ENCODE measurements at regions not wholly inside any gene's neighbourhood (a gene's known extent, or its start where the extent isn't known, plus 50 kb on each side); places are given as distances from the start of the nearest gene placed in this dataset.

DNA sequence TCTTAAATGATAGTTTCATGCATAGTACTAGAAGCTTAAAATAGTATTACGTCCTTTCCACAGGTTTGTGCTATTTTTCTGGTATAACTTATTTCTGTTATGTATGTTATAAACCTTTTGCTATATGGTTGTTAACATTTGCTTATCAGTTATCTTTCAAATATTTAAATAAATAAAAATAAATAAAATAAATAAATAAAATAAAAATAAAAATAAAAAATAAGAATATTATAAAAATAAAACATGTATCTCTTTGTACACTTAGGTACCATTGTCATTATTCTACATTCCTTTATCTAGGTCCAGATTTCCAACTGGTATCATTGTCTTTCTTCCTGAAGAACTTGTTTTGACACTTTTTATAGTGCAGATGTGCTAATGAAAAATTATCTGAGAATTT lies 1310.4 kb upstream of the SLC10A2 start:
- no peak for DNase-seq (ENCODE audit: insufficient read length)
- FAIRE-seq: no peak
- TF ChIP-seq POLR2AphosphoS5 (IDR thresholded peaks at IDR 0.05; ENCODE audit: low read depth, low read length) (no peak), TAF1 (IDR thresholded peaks at IDR 0.05; ENCODE audit: borderline replicate concordance, low read depth, low read length) (no peak), POLR2A (IDR thresholded peaks at IDR 0.05; ENCODE audit: low read depth, low read length) (no peak)

DNA sequence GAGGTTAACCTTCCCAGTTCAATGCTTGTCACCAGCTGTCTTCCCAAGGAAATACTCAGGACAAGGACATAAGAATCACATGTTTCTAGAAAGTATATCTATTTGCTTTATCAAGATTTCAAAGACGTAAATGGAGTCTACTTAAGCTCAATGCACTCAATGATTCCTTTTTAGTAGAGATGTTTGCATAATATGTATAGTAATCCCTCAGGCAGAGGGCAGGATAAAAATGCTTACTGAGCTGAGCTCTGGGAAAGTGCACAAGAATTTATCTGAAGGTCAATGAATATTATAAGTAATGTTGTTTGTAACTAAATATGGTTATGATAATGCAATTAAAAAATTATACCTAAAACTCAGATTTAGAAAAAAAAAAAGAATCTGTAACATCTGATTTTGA lies 1309.4 kb upstream of the SLC10A2 start:
- FAIRE-seq (no peak), DNase-seq (ENCODE audit: insufficient read length) (no peak)
- TF ChIP-seq POLR2AphosphoS5 (IDR thresholded peaks at IDR 0.05; ENCODE audit: low read depth, low read length): no peak
- no peak for TF ChIP-seq POLR2A (IDR thresholded peaks at IDR 0.05; ENCODE audit: low read depth, low read length)
- TF ChIP-seq TAF1 (IDR thresholded peaks at IDR 0.05; ENCODE audit: borderline replicate concordance, low read depth, low read length): no peak

DNA sequence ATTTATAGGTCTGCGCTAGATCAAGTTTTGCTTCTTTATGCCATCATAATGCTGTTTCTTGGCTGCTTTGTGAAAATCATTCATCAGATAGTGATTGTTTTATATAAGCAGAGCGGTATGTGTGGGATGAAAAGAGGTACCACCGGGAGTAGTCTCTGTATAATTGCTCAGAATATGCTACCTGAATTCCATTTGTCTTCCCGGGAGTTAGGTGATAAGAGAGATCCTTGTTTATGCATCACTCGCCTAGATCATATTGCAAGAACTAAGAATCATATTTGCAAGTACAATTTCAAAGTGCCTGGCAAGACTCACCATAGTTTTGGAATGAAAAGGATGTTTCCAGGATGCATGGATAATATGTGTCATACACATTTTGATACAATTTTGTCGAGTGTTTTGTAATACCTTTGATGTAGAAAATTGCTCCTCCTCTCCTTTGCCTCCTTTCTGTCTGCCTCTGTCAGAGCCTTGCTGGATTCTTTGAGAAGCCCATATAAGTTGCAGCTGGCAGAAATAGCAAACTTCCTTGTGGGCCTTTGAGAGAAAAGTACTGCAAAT lies 1306.0 kb upstream of the SLC10A2 start:
- no peak for TF ChIP-seq POLR2AphosphoS5 (IDR thresholded peaks at IDR 0.05; ENCODE audit: low read depth, low read length)
- TF ChIP-seq POLR2A (IDR thresholded peaks at IDR 0.05; ENCODE audit: low read depth, low read length): no peak
- TF ChIP-seq TAF1 (IDR thresholded peaks at IDR 0.05; ENCODE audit: borderline replicate concordance, low read depth, low read length): no peak
- FAIRE-seq: no peak
- no peak for DNase-seq (ENCODE audit: insufficient read length)

DNA sequence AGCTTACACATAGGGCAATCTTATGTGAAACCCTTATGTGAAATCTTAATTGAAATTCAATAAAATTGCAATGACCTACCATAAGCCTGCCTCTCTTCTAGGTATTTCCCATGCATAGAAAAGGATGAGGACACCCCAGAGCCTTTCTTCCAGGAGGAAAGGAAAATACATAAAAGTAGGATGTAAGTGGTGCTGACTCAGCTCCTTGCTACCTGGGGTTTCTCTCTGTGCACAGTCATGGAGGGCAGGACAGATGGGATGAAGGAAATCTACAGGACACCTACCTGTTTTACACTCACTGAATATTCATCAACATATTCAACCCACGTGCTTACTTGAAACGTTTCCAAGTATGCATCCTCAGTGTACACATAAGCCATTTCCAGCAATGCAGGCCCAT lies 1299.2 kb upstream of the SLC10A2 start:
- FAIRE-seq (no peak), DNase-seq (ENCODE audit: insufficient read length) (no peak)
- TF ChIP-seq POLR2A (IDR thresholded peaks at IDR 0.05; ENCODE audit: low read depth, low read length): no peak
- TF ChIP-seq POLR2AphosphoS5 (IDR thresholded peaks at IDR 0.05; ENCODE audit: low read depth, low read length): no peak
- no peak for TF ChIP-seq TAF1 (IDR thresholded peaks at IDR 0.05; ENCODE audit: borderline replicate concordance, low read depth, low read length)

DNA sequence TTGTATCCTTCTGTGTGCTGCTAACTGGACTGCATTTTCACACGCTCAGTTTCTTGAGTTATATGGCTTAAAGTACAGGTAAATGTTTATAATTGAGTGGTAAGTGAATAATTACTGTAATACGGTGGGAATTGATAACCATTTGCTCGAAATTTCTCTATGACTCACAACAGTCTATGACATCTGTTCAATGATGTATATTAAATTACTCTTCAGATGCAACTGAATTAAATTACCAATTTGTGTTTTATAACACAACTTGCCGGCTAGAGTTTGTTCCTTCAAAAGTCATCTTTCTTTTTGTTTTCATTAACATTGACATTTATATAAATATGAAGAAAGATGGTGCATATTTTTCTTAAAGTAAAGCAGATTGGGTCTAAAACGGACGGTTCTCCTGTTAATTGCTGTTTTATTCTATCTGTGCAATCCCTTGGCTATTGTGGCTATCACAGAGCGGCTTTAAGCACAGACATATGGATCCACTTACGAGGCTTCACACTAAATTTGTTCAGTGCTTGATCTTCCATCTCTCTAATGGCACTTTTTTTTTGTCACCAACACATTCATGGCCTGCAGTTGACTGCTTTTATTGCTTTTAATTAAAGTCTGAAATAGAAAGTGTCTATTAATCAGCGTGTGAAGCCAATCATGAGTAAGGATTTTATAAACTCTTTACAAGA lies 1291.6 kb upstream of the SLC10A2 start:
- FAIRE-seq (no peak), DNase-seq (ENCODE audit: insufficient read length) (no peak)
- TF ChIP-seq POLR2A (IDR thresholded peaks at IDR 0.05; ENCODE audit: low read depth, low read length) (no peak), POLR2AphosphoS5 (IDR thresholded peaks at IDR 0.05; ENCODE audit: low read depth, low read length) (no peak)

DNA sequence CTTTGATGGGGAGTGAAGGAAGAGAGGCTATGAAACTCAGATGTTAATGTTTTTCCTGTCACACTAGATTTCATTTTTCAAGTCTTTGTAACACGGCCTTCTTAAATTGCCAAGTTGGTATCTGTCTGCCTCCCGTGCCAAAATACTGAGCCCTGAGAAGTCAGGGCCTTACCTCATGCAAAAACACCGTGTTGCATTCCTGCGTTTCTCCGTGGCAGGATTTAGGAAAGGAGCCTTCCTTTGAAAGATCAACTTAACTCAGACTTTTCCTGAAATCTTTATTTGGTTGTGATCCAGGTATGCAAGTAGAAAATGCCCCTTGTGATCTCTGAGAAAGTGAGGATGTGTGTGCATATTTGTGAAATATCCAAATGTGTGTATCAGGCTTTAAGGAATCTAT lies 1291.0 kb upstream of the SLC10A2 start:
- no peak for DNase-seq (ENCODE audit: insufficient read length)
- FAIRE-seq: no peak
- no peak for TF ChIP-seq POLR2A (IDR thresholded peaks at IDR 0.05; ENCODE audit: low read depth, low read length)
- TF ChIP-seq POLR2AphosphoS5 (IDR thresholded peaks at IDR 0.05; ENCODE audit: low read depth, low read length): no peak
- TF ChIP-seq TAF1 (IDR thresholded peaks at IDR 0.05; ENCODE audit: borderline replicate concordance, low read depth, low read length): no peak

DNA sequence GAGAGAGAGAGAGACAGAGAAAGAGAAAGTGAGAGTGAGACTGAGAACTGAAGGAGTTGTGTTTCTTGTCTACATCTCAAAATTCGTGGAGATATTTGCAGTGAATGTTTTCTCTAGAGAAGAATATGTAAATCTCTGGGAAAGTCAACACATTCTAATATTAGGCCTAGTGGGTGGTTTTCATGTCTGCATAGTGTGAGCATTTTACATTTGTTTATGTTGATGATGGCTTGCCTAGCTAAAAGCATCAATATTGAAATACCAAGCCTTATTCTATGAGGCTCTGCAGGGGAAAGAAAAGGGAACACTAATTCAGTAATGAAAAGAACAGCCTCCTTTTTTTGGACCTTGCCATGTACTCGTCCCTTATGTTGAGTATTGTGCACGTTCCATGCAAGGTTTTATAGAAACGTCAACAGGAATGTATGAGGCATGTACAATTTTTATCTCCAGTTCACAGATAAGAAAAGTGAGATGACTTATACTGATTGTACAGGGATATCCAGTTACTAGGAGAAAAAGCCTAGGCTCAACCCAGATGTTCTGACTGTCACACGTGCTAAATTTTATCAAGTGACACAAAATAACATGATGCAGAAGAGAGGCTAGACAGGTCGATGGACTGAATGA lies 1288.9 kb upstream of the SLC10A2 start:
- TF ChIP-seq POLR2AphosphoS5 (IDR thresholded peaks at IDR 0.05; ENCODE audit: low read depth, low read length) (no peak), TAF1 (IDR thresholded peaks at IDR 0.05; ENCODE audit: borderline replicate concordance, low read depth, low read length) (no peak), POLR2A (IDR thresholded peaks at IDR 0.05; ENCODE audit: low read depth, low read length) (no peak)
- DNase-seq (ENCODE audit: insufficient read length) (no peak), FAIRE-seq (no peak)

DNA sequence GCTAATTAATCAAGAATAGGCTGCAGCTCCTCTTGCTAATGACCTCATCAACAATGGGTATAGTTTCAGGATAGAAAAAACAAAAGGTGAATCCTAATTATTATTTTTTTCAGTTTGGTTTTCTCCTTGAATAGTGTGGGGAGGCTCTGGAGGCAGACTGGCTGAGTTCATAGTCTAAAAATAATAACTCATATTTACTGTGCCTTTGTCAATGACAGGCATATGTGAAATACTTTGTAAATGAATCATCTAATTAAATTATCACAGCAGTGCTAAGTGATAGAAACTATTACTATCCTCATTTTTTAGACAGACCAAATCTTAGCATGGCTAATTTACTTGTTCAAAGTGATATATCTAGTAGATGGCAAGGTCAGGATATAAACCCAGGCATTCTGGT lies 1261.0 kb upstream of the SLC10A2 start:
- FAIRE-seq (no peak), DNase-seq (ENCODE audit: insufficient read length) (no peak)
- TF ChIP-seq POLR2A (IDR thresholded peaks at IDR 0.05; ENCODE audit: low read depth, low read length) (no peak), POLR2AphosphoS5 (IDR thresholded peaks at IDR 0.05; ENCODE audit: low read depth, low read length) (no peak), TAF1 (IDR thresholded peaks at IDR 0.05; ENCODE audit: borderline replicate concordance, low read depth, low read length) (no peak)

DNA sequence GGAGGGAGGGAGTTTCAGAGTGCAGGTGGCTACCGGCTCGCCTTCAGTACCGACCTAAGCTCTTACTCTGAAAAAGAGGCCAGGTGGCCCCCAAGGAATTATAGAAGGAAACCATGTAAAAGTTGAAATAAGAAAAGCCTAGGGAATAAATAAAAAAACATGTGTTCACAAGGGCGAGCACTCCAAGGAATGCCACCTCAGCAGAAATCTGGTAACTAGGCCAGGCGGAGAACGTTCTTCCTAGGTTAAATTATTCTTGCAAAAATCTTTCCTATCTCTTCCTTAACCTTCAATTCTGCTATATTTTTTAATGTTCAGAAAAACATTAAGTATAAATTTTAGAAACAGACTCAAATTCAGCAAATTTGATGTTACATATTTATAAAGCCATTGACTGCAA lies 1260.3 kb upstream of the SLC10A2 start:
- FAIRE-seq: no peak
- no peak for TF ChIP-seq POLR2AphosphoS5 (IDR thresholded peaks at IDR 0.05; ENCODE audit: low read depth, low read length)
- TF ChIP-seq POLR2A (IDR thresholded peaks at IDR 0.05; ENCODE audit: low read depth, low read length): no peak
- no peak for TF ChIP-seq TAF1 (IDR thresholded peaks at IDR 0.05; ENCODE audit: borderline replicate concordance, low read depth, low read length)
- no peak for DNase-seq (ENCODE audit: insufficient read length)

DNA sequence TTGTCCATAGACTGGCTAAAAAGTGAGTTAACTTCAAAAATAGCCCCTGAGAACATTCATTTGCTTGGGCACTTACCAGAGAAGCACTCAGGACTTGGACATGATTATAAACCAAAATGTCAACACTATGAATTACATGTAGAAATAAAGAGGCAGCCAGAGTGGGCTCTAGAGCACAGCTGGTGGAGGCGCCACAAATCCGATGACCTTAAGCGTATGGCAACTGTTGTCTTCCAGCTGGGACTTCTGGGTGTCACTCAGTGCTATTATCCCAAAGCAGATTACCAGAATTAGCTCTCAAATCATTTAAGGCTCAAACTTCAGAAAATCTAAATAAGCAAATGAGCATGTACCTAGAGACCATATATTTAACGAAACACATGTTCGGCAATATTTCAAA lies 1255.5 kb upstream of the SLC10A2 start:
- FAIRE-seq: no peak
- TF ChIP-seq POLR2AphosphoS5 (IDR thresholded peaks at IDR 0.05; ENCODE audit: low read depth, low read length): no peak
- TF ChIP-seq POLR2A (IDR thresholded peaks at IDR 0.05; ENCODE audit: low read depth, low read length): no peak
- TF ChIP-seq TAF1 (IDR thresholded peaks at IDR 0.05; ENCODE audit: borderline replicate concordance, low read depth, low read length): no peak
- no peak for DNase-seq (ENCODE audit: insufficient read length)

DNA sequence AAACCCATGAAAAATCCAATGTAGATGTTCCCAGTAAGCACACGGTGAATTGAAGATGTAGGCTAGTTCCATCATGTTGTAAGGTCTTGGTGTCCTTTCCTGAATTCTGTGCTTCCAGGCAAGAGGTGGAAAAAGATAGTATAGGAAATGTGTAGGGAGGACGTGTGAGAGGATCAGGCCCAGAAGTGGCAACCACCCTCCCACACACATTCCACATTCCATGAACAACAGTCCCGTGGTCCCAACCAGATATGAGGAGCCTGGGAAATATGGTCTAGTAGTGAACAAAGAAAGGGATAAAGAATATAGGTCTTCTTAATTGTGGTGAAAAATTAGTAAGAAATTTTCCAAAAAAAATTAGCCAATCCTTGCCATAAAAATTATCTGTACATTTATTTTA lies 1254.2 kb upstream of the SLC10A2 start:
- DNase-seq (ENCODE audit: insufficient read length) (no peak), FAIRE-seq (no peak)
- TF ChIP-seq POLR2A (IDR thresholded peaks at IDR 0.05; ENCODE audit: low read depth, low read length): no peak
- no peak for TF ChIP-seq POLR2AphosphoS5 (IDR thresholded peaks at IDR 0.05; ENCODE audit: low read depth, low read length)
- no peak for TF ChIP-seq TAF1 (IDR thresholded peaks at IDR 0.05; ENCODE audit: borderline replicate concordance, low read depth, low read length)

DNA sequence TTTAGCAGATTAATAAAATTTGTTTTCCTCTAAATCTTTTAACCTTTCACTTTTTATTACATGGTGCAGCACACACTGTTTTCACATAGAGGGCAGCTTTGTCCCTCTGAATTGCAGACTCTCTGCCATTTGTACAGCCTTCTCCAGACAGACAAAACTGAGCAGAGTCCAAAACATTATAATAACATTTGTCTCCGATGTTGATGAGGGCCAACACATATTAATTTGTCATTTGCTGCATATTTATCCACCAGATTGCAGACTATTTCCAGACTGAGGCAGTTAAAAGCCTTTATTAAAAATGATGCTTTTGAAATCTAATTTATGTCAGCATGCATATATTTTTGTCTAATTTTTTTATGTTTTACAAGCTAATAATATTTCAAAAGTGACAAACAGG lies 1251.9 kb upstream of the SLC10A2 start:
- no peak for DNase-seq (ENCODE audit: insufficient read length)
- TF ChIP-seq TAF1 (IDR thresholded peaks at IDR 0.05; ENCODE audit: borderline replicate concordance, low read depth, low read length) (no peak), POLR2A (IDR thresholded peaks at IDR 0.05; ENCODE audit: low read depth, low read length) (no peak), POLR2AphosphoS5 (IDR thresholded peaks at IDR 0.05; ENCODE audit: low read depth, low read length) (no peak)
- no peak for FAIRE-seq

All from GM12892 (cell line).